Stimulated activated naive CD8-positive, alpha-beta T cell treated with anti-CD3 and anti-CD28 coated beads, Interleukin-15, Interleukin-2, amounts not matched to agents 100 ng/mL and 50 ng/mL, for 24 hours (primary cell): ENCODE measurements at regions not wholly inside any gene's neighbourhood (a gene's known extent, or its start where the extent isn't known, plus 50 kb on each side); places are given as distances from the start of the nearest gene placed in this dataset.
"Not testable (repeated sequence)": the region's sequence is repeated elsewhere in the genome, so short reads cannot be mapped to it uniquely, and the experiment has no call there.

ENCODE experiments used
- H3K27ac Mint-ChIP-seq: one replicate; pipeline ENCODE4 v1.8.0; 2021; ENCODE audit warnings: mild to moderate bottlenecking, mixed read lengths
- H3K27me3 Mint-ChIP-seq: one replicate; pipeline ENCODE4 v1.8.0; 2021; ENCODE audit warnings: mixed read lengths
- H3K36me3 Mint-ChIP-seq: one replicate; pipeline ENCODE4 v1.8.0; 2021; ENCODE audit warnings: low read depth, mixed read lengths
- H3K4me1 Mint-ChIP-seq: one replicate; pipeline ENCODE4 v1.8.0; 2021; ENCODE audit warnings: low read depth, mixed read lengths
- H3K4me3 Mint-ChIP-seq: one replicate; pipeline ENCODE4 v1.8.0; 2021; ENCODE audit warnings: mild to moderate bottlenecking, mixed read lengths
- H3K9me3 Mint-ChIP-seq: one replicate; pipeline ENCODE4 v1.8.0; 2021; ENCODE audit warnings: mixed read lengths

DNA sequence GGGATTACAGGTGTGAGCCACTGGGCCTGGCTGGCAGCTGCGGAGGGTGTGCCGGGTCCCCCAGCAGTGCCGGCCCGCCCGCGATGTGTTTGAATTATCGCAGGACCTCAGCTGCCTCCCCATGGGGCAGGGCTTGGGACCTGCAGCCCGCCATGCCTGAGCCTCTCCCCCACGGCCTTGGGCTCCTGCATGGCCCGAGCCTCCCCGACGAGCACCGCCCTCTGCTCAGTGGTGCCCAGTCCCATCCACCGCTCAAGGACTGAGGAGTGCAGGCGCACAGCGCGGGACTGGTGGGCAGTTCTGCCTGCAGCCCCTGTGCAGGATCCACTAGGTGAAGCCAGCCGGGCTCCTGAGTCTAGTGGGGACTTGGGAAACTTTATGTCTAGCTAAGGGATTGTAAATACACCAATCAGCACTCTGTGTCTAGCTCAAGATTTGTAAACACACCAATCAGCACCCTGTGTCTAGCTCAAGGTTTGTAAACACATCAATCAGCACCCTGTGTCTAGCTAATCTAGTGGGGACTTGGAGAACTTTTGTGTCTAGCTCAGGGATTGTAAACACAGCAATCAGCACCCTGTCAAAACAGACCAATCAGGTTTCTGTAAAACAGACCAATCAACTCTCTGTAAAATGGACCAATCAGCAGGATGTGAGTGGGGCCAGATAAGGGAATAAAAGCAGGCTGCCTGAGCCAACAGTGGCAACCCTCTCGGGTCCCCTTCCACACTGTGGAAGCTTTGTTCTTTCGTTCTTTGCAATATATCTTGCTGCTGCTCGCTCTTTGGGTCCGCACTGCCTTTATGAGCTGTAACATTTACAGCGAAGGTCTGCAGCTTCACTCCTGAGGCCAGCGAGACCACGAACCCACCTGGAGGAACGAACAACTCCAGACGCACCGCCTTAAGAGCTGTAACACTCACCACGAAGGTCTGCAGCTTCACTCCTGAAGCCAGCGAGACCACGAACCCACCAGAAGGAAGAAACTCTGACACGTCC, 287.8 kb downstream of the ALG10 start:
- H3K27ac Mint-ChIP-seq, H3K27me3 Mint-ChIP-seq, H3K4me3 Mint-ChIP-seq, H3K36me3 Mint-ChIP-seq, H3K4me1 Mint-ChIP-seq: not testable (repeated sequence)
- H3K9me3 Mint-ChIP-seq, result peaks cover 44% of the 10 kb centered on the region

DNA sequence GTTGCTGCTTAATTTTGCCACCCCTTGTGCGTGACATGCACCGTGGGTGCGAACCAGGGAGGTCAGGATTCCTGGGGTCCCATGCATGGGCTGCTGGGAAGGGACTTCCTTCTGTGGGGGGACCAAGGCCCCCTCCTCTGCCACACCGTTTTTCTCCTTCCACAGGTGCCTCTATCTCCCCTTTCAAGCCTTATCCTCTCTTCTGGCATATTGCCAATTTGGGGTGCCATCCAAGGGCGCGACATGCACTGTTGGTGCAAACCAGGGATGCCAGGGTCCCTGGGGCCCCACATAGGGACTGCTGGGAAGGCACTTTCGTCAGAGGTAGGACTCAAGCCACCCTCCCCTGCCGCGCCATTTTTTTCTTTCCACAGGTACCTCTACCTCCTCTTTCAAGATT, 289.0 kb downstream of the ALG10 start:
- H3K9me3 Mint-ChIP-seq, result peaks cover 45% of the 10 kb centered on the region
- no peaks in the 10 kb centered on the region for H3K27me3 Mint-ChIP-seq
- no peaks in the 10 kb centered on the region for H3K4me1 Mint-ChIP-seq
- H3K4me3 Mint-ChIP-seq, result no peak overlapping the region
- no peak overlapping the region for H3K27ac Mint-ChIP-seq
- no peaks in the 10 kb centered on the region for H3K36me3 Mint-ChIP-seq

DNA sequence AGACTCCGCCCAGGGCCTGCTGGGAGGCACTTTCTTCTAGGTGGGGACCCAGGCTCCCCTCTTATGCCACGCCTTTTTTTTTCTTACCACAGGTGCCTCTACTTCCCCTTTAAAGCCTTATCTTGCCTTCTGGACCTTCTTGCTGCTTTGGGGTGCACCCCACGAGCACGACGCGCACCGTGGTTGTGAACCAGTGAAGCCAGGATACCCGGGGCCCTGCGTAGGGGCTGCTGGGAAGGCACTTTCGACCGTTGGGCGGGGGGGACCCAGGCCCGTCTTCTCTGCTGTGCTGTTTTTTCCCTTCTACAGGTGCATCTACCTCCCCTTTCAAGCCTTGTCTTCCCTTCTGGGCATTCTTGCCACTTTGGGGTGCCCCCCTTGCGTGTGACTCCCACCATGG, 305.4 kb downstream of the ALG10 start:
- peaks cover 54% of the 10 kb centered on the region for H3K9me3 Mint-ChIP-seq

DNA sequence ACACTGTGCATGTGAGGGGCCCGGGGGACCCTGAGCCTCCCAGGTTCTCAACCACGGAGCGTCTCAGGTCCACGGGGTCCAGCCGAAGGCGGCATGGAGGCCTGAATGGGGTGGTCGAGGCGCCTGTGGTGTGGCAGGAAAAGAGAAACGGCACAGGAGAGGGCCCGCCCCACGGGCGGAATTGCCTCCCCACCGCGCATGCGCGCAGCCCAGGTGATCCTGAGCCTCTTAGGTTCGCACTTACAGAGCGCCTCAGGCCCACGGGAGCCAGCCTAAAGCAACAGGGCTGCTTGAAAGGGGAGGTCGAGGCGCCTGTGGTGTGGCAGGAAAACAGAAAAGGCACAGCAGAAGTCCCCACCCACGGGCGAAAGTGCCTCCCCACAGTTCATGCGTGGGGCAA, 311.0 kb downstream of the ALG10 start:
- Mint-ChIP-seq H3K27ac (no peak overlapping the region), H3K27me3 (no peaks in the 10 kb centered on the region), H3K36me3 (no peaks in the 10 kb centered on the region), H3K9me3 (peaks cover 7% of the 10 kb centered on the region), H3K4me3 (no peak overlapping the region), H3K4me1 (no peaks in the 10 kb centered on the region)

More for the DNA sequence above, 305.4 kb downstream of the ALG10 start:
- H3K4me3 Mint-ChIP-seq, result no peak overlapping the region
- H3K36me3 Mint-ChIP-seq, result no peaks in the 10 kb centered on the region
- no peak overlapping the region for H3K27ac Mint-ChIP-seq
- H3K4me1 Mint-ChIP-seq, result no peaks in the 10 kb centered on the region
- no peaks in the 10 kb centered on the region for H3K27me3 Mint-ChIP-seq

DNA sequence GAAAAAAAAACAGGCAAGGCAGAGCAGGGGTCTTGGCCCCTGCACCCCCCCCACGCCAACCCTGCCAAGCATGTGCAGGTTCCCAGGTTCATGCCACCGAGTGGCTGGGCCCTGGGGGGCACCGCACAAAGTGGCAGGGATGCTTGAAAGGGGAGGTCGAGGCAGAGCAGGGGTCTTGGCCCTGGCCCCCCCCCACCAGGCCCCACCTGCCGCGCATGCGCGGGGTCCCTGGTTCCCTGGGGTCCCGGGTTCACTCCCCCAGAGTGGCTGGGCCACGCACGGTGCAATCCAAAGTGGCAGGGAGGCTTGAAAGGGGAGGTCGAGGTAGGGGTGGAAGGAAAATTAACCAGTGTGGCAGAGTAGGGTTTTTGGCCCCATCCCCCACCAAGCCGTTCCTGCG, 312.2 kb downstream of the ALG10 start:
- H3K27ac Mint-ChIP-seq, result no peak overlapping the region
- H3K4me1 Mint-ChIP-seq, result no peaks in the 10 kb centered on the region
- no peaks in the 10 kb centered on the region for H3K27me3 Mint-ChIP-seq
- no peaks in the 10 kb centered on the region for H3K9me3 Mint-ChIP-seq
- no peaks in the 10 kb centered on the region for H3K36me3 Mint-ChIP-seq
- H3K4me3 Mint-ChIP-seq, result no peak overlapping the region

DNA sequence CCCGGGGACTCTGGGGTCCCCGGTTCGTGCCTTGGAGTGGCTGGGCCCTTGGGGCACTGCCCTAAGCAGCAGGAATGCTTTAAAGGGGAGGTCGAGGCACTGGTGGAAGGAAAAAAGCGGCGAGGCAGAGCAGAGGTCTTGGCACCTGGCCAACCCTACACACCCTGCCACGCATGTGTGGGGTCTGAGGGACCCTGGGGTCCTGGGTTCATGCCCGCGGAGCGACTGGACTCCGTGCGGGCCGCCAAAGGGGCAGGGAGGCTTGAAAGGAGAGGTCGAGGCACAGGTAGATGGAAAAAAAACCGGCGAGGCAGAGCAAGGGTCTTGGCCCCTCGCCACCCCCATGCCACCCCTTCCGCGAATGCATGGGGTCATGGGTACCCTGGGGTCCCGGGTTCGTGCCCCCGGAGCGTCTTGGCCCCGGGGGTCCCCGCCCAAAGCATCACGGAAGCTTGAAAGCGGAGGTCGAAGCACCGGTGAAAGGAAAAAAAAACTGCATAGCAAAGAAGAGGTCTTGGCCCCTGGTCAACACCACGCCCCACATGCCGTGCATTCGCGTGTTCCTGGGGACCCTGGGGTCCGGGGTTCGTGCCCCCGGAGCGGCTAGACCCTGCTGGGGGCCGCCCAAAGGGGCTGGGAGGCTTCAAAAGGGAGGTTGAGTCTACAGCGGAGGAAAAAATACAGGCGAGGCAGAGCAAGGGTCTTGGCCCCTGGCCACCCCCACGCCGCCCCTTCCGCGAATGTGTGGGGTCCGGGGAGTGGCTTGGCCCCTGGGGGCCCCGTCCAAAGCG, 312.9 kb downstream of the ALG10 start:
- H3K27me3 Mint-ChIP-seq, result no peaks in the 10 kb centered on the region
- H3K27ac Mint-ChIP-seq, result no peak overlapping the region
- H3K4me1 Mint-ChIP-seq, result no peaks in the 10 kb centered on the region
- no peak overlapping the region for H3K4me3 Mint-ChIP-seq
- H3K9me3 Mint-ChIP-seq, result no peaks in the 10 kb centered on the region
- H3K36me3 Mint-ChIP-seq, result no peaks in the 10 kb centered on the region

DNA sequence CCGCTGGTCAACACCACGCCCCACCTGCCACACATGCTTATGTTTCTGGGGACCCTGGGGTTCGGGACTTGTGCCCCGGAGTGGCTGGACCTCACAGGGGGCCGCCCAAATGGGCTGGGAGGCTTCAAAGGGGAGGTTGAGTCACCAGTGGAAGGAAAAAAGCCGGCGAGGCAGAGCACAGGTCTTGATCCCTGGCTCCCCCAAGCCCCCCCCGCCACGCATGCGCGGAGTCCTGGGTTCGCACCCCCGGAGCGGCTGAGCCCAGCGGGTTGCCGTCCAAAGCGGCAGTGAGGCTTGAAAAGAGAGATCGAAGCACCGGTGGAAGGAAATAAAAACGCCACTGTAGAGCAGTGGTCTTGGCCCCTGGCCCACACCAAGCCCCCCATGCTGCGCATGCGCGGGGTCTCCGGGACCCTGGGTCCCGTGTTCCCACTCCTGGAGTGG, 313.5 kb downstream of the ALG10 start:
- Mint-ChIP-seq H3K27me3 (no peaks in the 10 kb centered on the region), H3K4me3 (no peak overlapping the region), H3K4me1 (no peaks in the 10 kb centered on the region), H3K27ac (no peak overlapping the region), H3K9me3 (no peaks in the 10 kb centered on the region), H3K36me3 (no peaks in the 10 kb centered on the region)

DNA sequence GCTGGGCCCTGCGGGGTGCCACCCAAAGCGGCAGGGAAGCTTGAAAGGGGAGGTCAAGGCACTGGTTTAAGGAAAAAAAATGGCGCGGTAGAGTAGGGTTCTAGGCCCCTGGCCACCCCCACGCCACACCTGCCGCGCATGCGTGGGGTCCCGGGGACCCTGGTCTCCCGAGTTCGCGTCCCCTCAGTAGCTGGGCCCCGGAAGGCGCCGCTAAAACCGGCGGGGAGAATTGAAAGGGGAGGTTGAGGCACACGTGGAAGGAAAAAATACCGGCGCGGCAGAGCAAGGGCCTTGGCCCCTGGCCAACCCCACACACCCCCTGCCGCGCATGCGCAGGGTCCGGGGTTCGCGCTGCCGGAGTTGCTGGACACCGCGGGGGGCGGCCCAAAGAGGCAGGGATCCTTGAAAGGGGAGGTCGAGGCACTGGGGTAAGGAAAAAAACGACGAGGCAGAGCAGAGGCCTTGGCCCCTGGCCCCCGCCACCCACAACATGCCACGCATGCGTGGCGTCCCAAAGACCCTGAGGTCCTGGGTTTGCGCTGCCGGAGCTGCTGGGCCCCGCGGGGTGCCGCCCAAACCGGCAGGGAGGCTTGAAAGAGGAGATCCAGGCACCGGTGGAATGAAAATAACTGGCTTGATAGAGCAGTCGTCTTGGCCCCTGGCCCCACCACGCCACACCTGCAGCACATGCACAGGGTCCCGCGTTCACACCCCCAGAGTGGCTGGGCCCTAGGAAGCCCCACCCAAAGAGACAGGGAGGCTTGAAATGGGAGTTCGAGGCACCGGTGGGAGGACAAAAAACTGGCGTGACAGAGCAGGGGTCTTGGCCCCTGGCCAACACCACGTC, 314.5 kb downstream of the ALG10 start:
- H3K27me3 Mint-ChIP-seq, result no peaks in the 10 kb centered on the region
- H3K9me3 Mint-ChIP-seq, result no peaks in the 10 kb centered on the region
- H3K36me3 Mint-ChIP-seq, result no peaks in the 10 kb centered on the region
- no peak overlapping the region for H3K4me3 Mint-ChIP-seq
- H3K4me1 Mint-ChIP-seq, result no peaks in the 10 kb centered on the region
- no peak overlapping the region for H3K27ac Mint-ChIP-seq

DNA sequence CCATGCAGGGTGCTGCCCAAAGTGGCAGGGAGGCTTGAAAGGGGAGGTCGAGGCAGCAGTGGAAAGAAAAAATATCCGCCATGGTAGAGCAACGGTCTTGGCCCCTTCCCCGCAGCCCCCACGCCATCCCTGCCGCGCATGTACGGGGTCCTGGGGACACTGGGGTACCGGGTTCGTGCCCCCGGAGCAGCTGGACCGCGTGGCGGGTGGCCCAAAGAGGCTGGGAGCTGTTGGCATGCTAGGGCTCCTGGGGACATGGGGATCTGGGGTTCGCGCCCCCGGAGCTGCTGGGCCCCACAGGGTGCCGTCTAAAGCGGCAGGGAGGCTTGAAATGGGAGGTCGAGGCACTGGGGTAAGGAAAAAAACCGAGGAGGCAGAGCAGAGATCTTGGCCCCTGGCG, 316.5 kb downstream of the ALG10 start:
- H3K27ac Mint-ChIP-seq, result no peak overlapping the region
- H3K27me3 Mint-ChIP-seq, result no peaks in the 10 kb centered on the region
- no peaks in the 10 kb centered on the region for H3K4me1 Mint-ChIP-seq
- H3K4me3 Mint-ChIP-seq, result no peak overlapping the region
- no peaks in the 10 kb centered on the region for H3K9me3 Mint-ChIP-seq
- H3K36me3 Mint-ChIP-seq, result no peaks in the 10 kb centered on the region

DNA sequence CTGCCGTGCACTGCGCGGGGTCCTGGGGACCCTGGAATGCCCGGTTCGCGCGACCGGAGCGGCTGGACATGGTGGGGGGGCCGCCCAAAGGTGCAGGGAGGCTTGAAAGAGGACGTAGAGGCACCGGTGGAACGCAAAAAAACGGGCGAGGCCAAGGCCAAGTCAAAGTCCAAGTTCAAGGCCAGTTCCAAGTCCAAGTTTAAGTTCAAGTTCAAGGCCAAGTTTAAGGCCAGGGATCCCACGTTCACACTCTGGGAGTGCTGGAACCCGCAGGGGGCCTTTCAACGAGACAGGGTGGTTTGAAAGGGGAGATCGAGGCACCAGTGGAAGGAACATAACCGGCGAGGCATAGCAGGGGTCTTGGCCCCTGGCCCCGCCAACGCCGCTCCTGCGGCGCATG, 317.6 kb downstream of the ALG10 start:
- no peaks in the 10 kb centered on the region for H3K36me3 Mint-ChIP-seq
- no peak overlapping the region for H3K4me3 Mint-ChIP-seq
- no peaks in the 10 kb centered on the region for H3K4me1 Mint-ChIP-seq
- no peaks in the 10 kb centered on the region for H3K27me3 Mint-ChIP-seq
- H3K27ac Mint-ChIP-seq, result no peak overlapping the region
- no peaks in the 10 kb centered on the region for H3K9me3 Mint-ChIP-seq

DNA sequence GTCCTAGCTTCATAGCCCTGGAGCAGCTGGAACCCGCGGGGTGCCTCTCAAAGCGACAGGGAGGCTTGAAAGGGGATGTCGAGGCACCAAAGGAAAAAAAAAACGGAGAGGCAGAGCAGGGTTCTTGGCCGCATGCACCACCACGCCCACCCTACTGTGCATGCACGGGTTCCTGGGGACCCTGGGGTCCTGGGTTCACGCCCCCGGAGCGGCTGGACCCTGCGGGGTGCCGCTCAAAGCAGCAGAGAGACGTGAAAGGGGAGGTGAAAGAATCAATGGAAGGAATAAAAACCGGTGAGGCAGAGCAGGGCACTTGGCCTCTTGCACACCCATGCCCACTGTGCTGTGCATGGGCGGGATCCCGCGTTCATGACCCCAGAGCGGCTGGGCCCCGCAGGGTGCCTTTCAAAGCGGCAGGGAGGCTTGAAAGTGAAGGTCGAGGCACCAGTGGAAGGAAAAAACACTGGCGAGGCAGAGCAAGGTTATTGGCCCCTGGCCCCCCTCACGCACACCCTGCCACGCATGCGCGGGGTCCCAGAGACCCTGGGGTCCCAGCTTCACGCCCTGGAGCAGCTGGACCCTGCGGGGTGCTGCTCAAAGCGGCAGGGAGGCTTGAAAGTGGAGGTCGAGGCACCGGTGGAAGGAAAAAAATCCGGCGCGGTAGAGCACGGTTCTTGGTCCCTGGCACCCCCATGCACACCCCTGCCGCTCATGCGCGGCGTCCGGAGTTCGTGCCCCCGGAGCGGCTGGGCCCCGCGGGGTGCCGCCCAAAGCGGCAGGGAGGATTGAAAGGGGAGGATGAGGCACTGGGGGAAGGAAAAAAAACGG, 318.5 kb downstream of the ALG10 start:
- Mint-ChIP-seq H3K4me3 (no peak overlapping the region), H3K36me3 (no peaks in the 10 kb centered on the region), H3K27me3 (no peaks in the 10 kb centered on the region), H3K9me3 (no peaks in the 10 kb centered on the region), H3K27ac (no peak overlapping the region), H3K4me1 (no peaks in the 10 kb centered on the region)

DNA sequence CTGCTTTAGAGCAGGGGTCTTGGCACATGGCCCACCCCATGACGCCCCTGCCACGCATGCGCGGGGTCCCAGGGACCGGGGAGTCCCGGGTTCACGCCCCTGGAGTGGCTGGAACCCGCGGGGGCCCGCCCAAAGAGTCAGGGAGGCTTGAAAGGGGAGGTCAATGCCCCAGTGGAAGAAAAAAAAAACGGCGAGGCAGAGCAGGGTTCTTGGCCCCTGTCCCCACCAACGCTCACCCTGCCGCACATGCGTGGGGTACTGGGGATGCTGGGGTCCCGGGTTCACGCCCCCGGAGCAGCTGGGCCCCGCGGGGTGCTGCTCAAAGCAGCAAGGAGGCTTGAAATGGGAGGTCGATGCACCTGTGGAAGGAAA, 319.1 kb downstream of the ALG10 start:
- Mint-ChIP-seq H3K27me3 (no peaks in the 10 kb centered on the region), H3K4me3 (no peak overlapping the region), H3K36me3 (no peaks in the 10 kb centered on the region), H3K9me3 (no peaks in the 10 kb centered on the region), H3K27ac (no peak overlapping the region), H3K4me1 (no peaks in the 10 kb centered on the region)

DNA sequence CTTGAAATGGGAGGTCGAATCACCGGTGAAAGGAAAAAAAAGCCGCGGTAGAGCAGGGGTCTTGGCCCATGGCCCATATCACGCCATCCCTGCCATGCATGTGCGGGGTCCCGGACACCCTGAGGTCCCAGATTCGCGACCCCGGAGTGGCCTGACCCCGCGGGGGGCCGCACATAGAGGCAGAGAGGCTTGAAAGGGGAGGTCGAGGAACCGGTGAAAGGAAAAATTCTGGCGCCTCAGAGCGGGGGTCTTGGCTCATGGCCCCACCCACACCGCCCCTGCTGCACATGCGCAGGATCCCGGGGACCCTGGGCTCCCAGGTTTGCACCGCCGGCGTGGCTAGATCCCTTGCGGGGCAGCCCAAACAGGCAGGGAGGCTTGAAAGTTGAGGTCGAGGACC, 319.8 kb downstream of the ALG10 start:
- Mint-ChIP-seq H3K36me3 (no peaks in the 10 kb centered on the region), H3K27ac (no peak overlapping the region), H3K27me3 (no peaks in the 10 kb centered on the region), H3K4me3 (no peak overlapping the region), H3K9me3 (no peaks in the 10 kb centered on the region), H3K4me1 (no peaks in the 10 kb centered on the region)

DNA sequence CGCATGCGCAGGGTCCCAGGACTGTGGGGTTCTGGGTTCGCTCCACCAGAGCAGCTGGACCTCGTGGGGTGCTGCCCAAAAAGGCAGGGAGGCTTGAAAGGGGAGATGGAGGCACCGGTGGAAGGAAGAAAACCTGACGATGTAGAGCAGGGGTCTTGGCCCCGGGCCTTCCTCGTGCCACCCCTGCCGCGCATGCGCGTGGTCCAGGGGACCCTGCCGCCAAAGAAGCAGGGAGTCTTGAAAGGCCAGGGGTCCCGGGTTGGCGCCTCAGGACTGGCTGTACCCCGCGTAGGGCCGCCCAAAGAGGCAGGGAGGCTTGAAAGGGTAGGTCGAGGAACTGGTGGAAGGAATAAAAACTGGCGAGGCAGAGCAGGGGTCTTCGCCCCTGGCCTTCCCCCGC, 321.0 kb downstream of the ALG10 start:
- Mint-ChIP-seq H3K4me1 (no peaks in the 10 kb centered on the region), H3K4me3 (no peak overlapping the region), H3K36me3 (no peaks in the 10 kb centered on the region), H3K9me3 (no peaks in the 10 kb centered on the region), H3K27me3 (no peaks in the 10 kb centered on the region), H3K27ac (no peak overlapping the region)
